ENCODE measurements at regions not wholly inside any gene's neighbourhood (a gene's known extent, or its start where the extent isn't known, plus 50 kb on each side); places are given as distances from the start of the nearest gene placed in this dataset.
"Not testable (repeated sequence)": the region's sequence is repeated elsewhere in the genome, so short reads cannot be mapped to it uniquely, and the experiment has no call there.

GRCh38 chr13:84590663-84591062 is 708.4 kb upstream of the SLITRK1 start:
- no peak for DNase-seq
- TF ChIP-seq GATA1 (IDR thresholded peaks at IDR 0.05; ENCODE audit: low read depth, low read length) = no peak
- no peak for TF ChIP-seq POLR2A (IDR thresholded peaks at IDR 0.05; ENCODE audit: low read length)

DNA sequence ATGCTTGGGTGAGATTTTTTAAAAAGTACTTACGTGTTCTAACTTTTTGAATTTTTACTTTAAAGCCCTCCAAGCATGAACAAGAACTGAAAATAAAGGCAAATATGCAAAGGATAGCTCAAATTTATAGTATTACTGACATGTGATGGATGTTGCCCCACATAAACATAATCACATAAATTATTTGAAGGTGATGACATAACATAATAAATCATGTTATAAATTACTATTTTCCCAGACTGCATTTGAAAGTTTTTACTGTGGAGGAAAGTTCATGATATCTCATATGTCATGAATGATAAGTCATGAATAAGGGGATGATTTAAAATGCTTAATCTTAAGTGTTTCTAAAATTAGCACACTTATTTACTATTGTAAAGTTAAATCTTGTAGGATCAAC is 705.7 kb upstream of the SLITRK1 start:
- DNase-seq = no peak
- no peak for TF ChIP-seq GATA1 (IDR thresholded peaks at IDR 0.05; ENCODE audit: low read depth, low read length)
- TF ChIP-seq POLR2A (IDR thresholded peaks at IDR 0.05; ENCODE audit: low read length) = no peak

GRCh38 chr13:84579901-84580300 is 697.6 kb upstream of the SLITRK1 start:
- DNase-seq = not testable (repeated sequence)

DNA sequence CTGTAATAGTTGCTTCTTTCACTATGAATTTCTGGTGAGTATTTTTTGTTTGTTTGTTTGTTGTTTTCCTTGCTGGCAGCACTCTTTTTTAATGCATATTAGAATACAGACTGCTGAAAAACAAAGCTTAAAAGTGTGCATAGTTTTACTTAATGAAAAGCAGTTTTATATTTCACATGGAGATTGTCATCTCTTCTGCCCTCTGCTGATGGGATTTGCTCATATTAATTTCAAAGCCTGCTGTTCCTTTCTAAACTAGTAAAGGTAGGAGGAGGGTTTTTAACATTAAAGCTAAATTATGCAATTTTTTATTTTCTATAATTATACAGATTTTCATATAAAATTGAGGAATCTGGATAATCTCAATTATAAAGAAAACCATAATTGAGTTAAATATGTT is 692.6 kb upstream of the SLITRK1 start:
- no peak for DNase-seq

GRCh38 chr13:84571264-84571663 is 689.0 kb upstream of the SLITRK1 start:
- TF ChIP-seq POLR2A (IDR thresholded peaks at IDR 0.05; ENCODE audit: low read length) (no peak), GATA1 (IDR thresholded peaks at IDR 0.05; ENCODE audit: low read depth, low read length) (no peak)
- no peak for DNase-seq

More for the DNA sequence above, 692.6 kb upstream of the SLITRK1 start:
- TF ChIP-seq POLR2A (IDR thresholded peaks at IDR 0.05; ENCODE audit: low read length) (no peak), GATA1 (IDR thresholded peaks at IDR 0.05; ENCODE audit: low read depth, low read length) (no peak)

- TF ChIP-seq POLR2A (IDR thresholded peaks at IDR 0.05; ENCODE audit: low read length) = no peak
- no peak for TF ChIP-seq GATA1 (IDR thresholded peaks at IDR 0.05; ENCODE audit: low read depth, low read length)
- DNase-seq = no peak
Observed at GRCh38 chr13:84570831-84571230, 688.6 kb upstream of the SLITRK1 start.

- no peak for DNase-seq
- TF ChIP-seq POLR2A (IDR thresholded peaks at IDR 0.05; ENCODE audit: low read length) (no peak), GATA1 (IDR thresholded peaks at IDR 0.05; ENCODE audit: low read depth, low read length) (no peak)
Observed at GRCh38 chr13:84569366-84569765, 687.1 kb upstream of the SLITRK1 start.

DNA sequence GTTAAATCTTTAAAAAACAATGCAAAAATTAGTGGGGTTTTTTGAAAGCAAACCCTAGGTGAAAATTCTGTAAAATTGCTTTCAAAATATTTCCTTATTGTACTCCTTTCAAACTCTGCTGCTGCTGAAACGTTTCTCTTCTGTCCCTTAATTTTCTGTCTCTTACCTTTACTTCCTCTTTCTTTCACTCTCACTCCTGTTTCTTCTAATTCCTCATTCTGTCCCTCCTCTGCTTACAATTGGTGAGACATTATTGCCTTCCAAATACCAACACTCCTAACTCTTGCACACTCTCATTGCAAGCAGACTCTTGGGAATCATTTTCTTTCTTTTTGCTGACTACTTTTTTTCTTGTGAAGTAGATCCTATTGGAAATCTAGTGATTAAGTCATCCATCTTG is 685.6 kb upstream of the SLITRK1 start:
- TF ChIP-seq POLR2A (IDR thresholded peaks at IDR 0.05; ENCODE audit: low read length) = no peak
- TF ChIP-seq GATA1 (IDR thresholded peaks at IDR 0.05; ENCODE audit: low read depth, low read length) = no peak
- DNase-seq = no peak

DNA sequence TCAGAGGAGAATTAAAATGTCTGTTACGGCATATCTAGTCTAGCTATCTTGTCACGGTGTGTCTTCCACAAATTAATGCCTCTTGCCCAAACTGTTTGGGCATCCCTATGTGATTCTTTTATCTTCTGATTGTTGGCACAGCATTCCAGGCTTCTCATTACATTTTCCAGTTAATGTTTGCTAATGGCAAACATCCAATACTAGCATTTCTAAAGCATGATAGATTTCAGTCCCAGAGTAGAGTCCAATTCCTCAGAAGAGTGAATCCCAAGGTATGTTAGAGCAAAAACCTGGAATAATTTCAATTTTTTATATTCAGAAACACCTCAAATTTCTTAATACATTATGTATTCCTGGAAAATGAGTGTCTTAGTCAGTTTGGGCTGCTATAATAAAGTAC is 684.5 kb upstream of the SLITRK1 start:
- DNase-seq = no peak
- TF ChIP-seq POLR2A (IDR thresholded peaks at IDR 0.05; ENCODE audit: low read length) (no peak), GATA1 (IDR thresholded peaks at IDR 0.05; ENCODE audit: low read depth, low read length) (no peak)

DNA sequence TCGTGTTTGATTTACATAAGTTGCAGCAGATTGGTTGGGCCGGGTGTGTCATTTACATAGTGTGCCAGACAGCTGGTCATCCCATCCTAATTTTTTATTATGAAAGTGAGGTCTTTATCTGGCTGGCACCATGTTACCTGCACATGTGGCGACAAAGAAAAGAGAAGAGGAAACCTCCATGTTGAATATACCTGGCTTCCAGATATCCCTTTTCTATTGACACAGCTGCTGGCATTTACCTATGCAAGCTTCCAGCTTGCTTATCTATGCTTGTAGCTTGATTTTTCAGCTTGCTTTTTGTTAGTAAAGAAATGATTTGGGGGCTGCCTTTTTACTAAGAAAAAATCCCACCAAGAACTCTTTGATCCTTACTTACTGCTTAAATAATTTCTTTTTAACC is 681.3 kb upstream of the SLITRK1 start:
- no peak for DNase-seq
- TF ChIP-seq POLR2A (IDR thresholded peaks at IDR 0.05; ENCODE audit: low read length) = no peak

GRCh38 chr13:84553227-84553626 is 671.0 kb upstream of the SLITRK1 start:
- DNase-seq = no peak
- TF ChIP-seq POLR2A (IDR thresholded peaks at IDR 0.05; ENCODE audit: low read length) (no peak), GATA1 (IDR thresholded peaks at IDR 0.05; ENCODE audit: low read depth, low read length) (no peak)

GRCh38 chr13:84543962-84544361 is 661.7 kb upstream of the SLITRK1 start:
- DNase-seq = no peak
- TF ChIP-seq POLR2A (IDR thresholded peaks at IDR 0.05; ENCODE audit: low read length) (no peak), GATA1 (IDR thresholded peaks at IDR 0.05; ENCODE audit: low read depth, low read length) (no peak)

DNA sequence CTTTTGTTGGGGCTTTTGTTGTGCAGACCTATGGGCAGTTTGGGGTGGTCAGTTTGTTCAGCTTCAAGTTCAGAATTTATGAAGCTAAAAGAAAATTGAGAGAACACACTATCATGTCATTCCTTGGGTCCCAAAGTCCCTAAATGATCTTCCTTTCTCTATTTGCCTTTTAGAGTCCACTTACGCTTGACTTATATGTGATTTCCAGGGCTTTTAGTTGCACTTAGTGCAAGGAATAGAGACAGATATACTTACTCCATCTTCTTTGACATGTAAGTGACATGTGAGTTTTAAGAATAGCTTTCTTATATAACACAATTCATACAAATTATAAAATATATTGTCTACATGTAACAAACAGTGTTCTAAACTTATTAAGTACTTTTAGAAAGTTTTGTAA is 660.1 kb upstream of the SLITRK1 start:
- DNase-seq = no peak
- no peak for TF ChIP-seq POLR2A (IDR thresholded peaks at IDR 0.05; ENCODE audit: low read length)
- TF ChIP-seq GATA1 (IDR thresholded peaks at IDR 0.05; ENCODE audit: low read depth, low read length) = no peak

DNA sequence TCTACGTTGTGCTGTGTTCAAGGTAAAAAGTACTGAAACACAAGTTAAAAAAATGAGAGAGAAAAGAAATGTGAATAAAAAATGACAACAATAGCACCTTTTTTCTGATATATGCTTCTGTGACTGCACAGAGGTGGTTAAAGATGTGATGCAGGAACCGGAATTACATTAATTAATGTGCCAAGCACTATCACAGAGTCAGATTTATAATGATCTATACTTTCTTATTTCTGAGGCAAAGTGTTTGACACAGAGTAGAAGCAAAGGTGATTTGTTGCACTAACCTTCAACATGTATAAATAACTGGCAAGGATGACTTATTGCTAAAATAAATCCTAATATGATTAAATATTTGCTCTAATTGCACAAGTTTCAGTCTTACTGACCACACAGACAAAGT is 654.6 kb upstream of the SLITRK1 start:
- no peak for DNase-seq
- TF ChIP-seq POLR2A (IDR thresholded peaks at IDR 0.05; ENCODE audit: low read length) (no peak), GATA1 (IDR thresholded peaks at IDR 0.05; ENCODE audit: low read depth, low read length) (no peak)

DNA sequence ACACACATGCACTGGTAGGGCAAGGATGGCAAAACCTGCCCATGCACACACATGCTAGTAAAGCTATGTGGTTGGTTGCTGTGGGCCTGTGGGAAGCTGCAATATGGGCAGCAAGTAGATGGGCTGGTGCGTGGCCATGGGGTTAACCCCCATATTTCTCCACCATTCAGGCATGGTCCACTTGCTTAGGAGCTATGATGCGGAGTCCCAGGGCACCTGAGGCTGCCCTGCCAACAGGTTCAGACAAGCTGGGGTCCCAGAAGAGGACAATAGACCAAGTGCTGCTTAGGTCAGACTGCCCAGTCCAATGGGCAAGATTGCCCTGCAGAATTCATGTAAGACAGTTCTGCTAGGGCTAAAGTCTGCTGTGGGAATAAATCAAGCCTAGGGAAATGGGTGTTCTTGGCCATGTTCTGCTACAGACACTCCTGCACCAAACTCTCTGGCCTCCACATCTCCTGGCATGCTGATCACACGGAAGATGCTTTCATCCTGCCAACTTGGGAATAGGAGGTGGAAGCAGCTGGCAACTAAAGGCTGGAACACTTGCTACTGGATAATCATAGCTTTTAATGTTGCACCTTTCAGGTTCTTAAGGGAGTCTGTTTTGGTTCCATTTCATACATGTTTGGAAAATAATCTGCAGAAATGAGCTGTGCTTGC is 646.3 kb upstream of the SLITRK1 start:
- TF ChIP-seq POLR2A (IDR thresholded peaks at IDR 0.05; ENCODE audit: low read length) (no peak), GATA1 (IDR thresholded peaks at IDR 0.05; ENCODE audit: low read depth, low read length) (no peak)
- no peak for DNase-seq

GRCh38 chr13:84525865-84526264 is 643.6 kb upstream of the SLITRK1 start:
- no peak for TF ChIP-seq POLR2A (IDR thresholded peaks at IDR 0.05; ENCODE audit: low read length)
- no peak for TF ChIP-seq GATA1 (IDR thresholded peaks at IDR 0.05; ENCODE audit: low read depth, low read length)
- DNase-seq = no peak

Measured in erythroblast (primary cell).